Loucy (cell line): ENCODE measurements at regions not wholly inside any gene's neighbourhood (a gene's known extent, or its start where the extent isn't known, plus 50 kb on each side); places are given as distances from the start of the nearest gene placed in this dataset.

Source experiments
- CTCF ChIP-seq: fragments of 200-600 bp; sonication (generic); conservative IDR thresholded peaks from 2 replicates; pipeline ENCODE4 v1.5.1; 2014; ENCODE audit warnings: mild to moderate bottlenecking, antibody characterized with exemption, low read length
- EZH2phosphoT487 ChIP-seq: fragments of 200-600 bp; IDR thresholded peaks from 2 replicates; pipeline ENCODE4 v1.6.1; 2018; ENCODE audit warnings: antibody characterized with exemption, mild to moderate bottlenecking, moderate library complexity, borderline replicate concordance

GRCh38 chr7:24034251-24034650, 249.7 kb upstream of the NPY start:
- TF ChIP-seq CTCF = no peak
- TF ChIP-seq EZH2phosphoT487 = no peak
